Parathyroid adenoma (tissue), 2 donors: ENCODE measurements at regions not wholly inside any gene's neighbourhood (a gene's known extent, or its start where the extent isn't known, plus 50 kb on each side); places are given as distances from the start of the nearest gene placed in this dataset.

Experiments used
- H2AFZ ChIP-seq: fragments of 300-600 bp; sonication (generic); one replicate; pipeline ENCODE4 v1.7.0; 2017; ENCODE audit warnings: antibody characterized with exemption, mild to moderate bottlenecking
- H3K27ac ChIP-seq: fragments of 300-600 bp; sonication (generic); one replicate; pipeline ENCODE4 v1.7.0; 2017
- H3K27me3 ChIP-seq: fragments of 300-600 bp; sonication (generic); one replicate; pipeline ENCODE4 v1.7.0; 2017; ENCODE audit warnings: low read length; ENCODE audit not compliant: control insufficient read depth, insufficient read depth
- H3K36me3 ChIP-seq: fragments of 300-600 bp; sonication (generic); one replicate; pipeline ENCODE4 v1.7.0; 2017; ENCODE audit warnings: low read length; ENCODE audit not compliant: control insufficient read depth, insufficient read depth
- H3K4me1 ChIP-seq: fragments of 300-600 bp; sonication (generic); one replicate; pipeline ENCODE4 v1.7.0; 2017; ENCODE audit warnings: control low read depth
- H3K4me2 ChIP-seq: fragments of 300-600 bp; sonication (generic); one replicate; pipeline ENCODE4 v1.7.0; 2017; ENCODE audit warnings: low read length
- H3K4me3 ChIP-seq: fragments of 300-600 bp; sonication (generic); one replicate; pipeline ENCODE4 v1.7.0; 2017; ENCODE audit warnings: low read depth, low read length
- H3K79me2 ChIP-seq: fragments of 300-600 bp; sonication (generic); one replicate; pipeline ENCODE4 v1.7.0; 2017; ENCODE audit warnings: control low read depth
- H3K9ac ChIP-seq: fragments of 300-600 bp; sonication (generic); one replicate; pipeline ENCODE4 v1.7.0; 2017; ENCODE audit warnings: mild to moderate bottlenecking
- H3K9me3 ChIP-seq: fragments of 300-600 bp; sonication (generic); one replicate; pipeline ENCODE4 v1.7.0; 2017; ENCODE audit warnings: low read length; ENCODE audit not compliant: control insufficient read depth
- TF ChIP-seq, protein P1 (sequence below): fragments of 300-600 bp; sonication (generic); IDR thresholded peaks from one replicate; pipeline ENCODE4 v1.7.0; 2017; ENCODE audit warnings: antibody characterized with exemption, mild to moderate bottlenecking
- donor health status: primary hyperparathyroidism.

DNA sequence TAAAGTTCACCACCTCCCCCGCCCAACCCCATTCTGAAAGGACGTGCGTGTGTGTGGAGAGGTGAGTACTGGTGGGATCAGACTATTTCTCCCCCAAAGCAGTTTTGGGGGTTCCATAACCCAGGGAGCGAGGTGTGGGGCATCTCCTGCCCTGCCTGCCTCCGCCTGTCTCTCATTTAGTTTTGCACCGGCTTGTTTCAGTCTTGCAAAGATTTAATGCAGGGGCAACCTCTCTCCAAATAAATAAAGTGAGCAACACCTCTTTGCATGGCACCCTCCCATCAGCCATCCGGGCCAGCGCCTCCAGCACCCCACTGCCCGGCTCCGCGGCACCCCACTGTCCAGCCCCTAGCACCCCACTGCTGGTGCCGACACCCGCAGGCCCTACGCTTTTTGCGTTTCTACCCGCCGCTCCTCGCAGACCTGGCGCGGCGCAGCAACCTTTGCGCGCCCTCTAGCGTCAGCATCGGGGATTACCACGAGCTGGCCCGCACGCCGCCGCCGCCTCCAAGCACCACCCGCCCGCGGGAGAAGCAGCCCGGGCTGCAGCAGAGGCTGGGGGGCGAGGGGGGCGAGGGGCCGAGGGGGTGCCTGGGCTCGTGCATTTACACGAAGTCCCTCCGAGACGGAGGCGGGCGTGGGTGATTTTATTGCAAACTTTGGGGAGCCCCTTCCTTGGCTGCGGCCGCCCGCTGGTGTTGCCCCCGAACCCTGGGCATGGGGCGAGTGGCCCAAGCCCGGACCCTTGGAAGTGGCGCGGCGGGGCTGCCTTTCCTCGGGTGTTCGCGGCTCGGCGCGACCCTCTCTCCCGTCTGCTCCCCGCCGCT is 55.8 kb upstream of the VRK1 start:
- no peaks in the 10 kb centered on the region for H3K79me2 ChIP-seq
- H3K4me3 ChIP-seq = peak overlapping the region; percentile 15
- TF ChIP-seq, protein P1, sequence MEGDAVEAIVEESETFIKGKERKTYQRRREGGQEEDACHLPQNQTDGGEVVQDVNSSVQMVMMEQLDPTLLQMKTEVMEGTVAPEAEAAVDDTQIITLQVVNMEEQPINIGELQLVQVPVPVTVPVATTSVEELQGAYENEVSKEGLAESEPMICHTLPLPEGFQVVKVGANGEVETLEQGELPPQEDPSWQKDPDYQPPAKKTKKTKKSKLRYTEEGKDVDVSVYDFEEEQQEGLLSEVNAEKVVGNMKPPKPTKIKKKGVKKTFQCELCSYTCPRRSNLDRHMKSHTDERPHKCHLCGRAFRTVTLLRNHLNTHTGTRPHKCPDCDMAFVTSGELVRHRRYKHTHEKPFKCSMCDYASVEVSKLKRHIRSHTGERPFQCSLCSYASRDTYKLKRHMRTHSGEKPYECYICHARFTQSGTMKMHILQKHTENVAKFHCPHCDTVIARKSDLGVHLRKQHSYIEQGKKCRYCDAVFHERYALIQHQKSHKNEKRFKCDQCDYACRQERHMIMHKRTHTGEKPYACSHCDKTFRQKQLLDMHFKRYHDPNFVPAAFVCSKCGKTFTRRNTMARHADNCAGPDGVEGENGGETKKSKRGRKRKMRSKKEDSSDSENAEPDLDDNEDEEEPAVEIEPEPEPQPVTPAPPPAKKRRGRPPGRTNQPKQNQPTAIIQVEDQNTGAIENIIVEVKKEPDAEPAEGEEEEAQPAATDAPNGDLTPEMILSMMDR = peak; percentile 94
- H3K9ac ChIP-seq = no peak overlapping the region
- H3K27ac ChIP-seq = no peak overlapping the region
- H3K27me3 ChIP-seq = no peaks in the 10 kb centered on the region
- no peaks in the 10 kb centered on the region for H3K36me3 ChIP-seq
- H2AFZ ChIP-seq = peak overlapping the region; percentile 67
- H3K4me2 ChIP-seq = peak overlapping the region; percentile 71
- H3K9me3 ChIP-seq = no peaks in the 10 kb centered on the region
- peaks cover 3% of the 10 kb centered on the region for H3K4me1 ChIP-seq

DNA sequence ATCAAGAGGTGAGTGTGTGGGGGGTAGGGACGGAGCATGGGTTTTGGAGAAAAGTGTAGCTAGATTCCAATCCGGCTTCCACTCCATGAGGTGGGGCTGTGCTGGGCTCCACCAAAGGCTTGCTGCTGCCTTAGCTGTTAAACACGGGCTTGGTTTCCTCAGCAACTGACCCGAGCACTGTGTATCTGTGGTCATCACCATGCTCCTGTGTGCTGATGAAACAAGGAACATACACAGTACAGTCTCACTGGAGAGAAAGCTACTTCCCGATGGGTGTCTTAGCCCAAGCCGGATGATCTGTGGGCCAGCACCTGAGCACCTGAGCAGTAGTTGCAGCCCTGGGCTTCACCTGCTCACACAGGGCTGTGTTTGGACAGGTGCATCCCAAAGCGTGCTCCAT is 52.9 kb upstream of the VRK1 start:
- H3K9ac ChIP-seq = no peak overlapping the region
- no peak overlapping the region for H2AFZ ChIP-seq
- H3K27ac ChIP-seq = no peak overlapping the region
- no peaks in the 10 kb centered on the region for H3K27me3 ChIP-seq
- peaks cover 3% of the 10 kb centered on the region for H3K4me1 ChIP-seq
- no peaks in the 10 kb centered on the region for H3K9me3 ChIP-seq
- no peaks in the 10 kb centered on the region for H3K79me2 ChIP-seq
- no peak overlapping the region for H3K4me2 ChIP-seq
- TF ChIP-seq, protein P1 = no peak
- H3K4me3 ChIP-seq = no peak overlapping the region
- no peaks in the 10 kb centered on the region for H3K36me3 ChIP-seq

DNA sequence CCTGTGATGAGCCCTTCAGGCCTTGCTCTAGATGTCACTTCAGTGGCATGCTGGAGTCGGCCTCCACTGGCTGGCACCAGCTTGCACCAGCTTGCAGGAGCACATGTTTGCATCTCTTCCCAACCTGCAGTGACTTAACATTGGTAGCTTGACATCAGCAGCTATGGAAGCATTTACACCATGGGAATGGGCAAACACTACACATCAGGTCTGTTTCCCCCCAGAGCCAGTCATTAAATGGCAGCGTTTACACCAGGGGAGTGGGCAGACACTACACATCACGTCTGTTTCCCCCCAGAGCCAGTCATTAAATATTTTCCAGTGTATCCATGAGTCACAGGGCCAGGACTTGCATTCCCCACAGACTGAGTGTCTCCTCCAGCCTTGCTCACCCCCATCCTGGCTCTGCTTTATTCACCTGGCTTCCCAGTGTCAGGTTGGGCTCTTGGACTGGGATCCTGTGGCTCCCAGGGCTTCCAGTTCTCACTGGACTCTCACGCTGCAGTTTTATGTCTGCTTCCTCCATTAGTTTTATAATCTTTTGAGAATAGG is 51.6 kb upstream of the VRK1 start:
- Histone ChIP-seq H3K27ac (no peak overlapping the region), H3K4me2 (no peak overlapping the region), H3K9ac (no peak overlapping the region), H2AFZ (no peak overlapping the region), H3K4me3 (no peak overlapping the region), H3K4me1 (peaks cover 3% of the 10 kb centered on the region), H3K79me2 (no peaks in the 10 kb centered on the region), H3K27me3 (no peaks in the 10 kb centered on the region), H3K9me3 (no peaks in the 10 kb centered on the region), H3K36me3 (no peaks in the 10 kb centered on the region)
- TF ChIP-seq, protein P1 = no peak

DNA sequence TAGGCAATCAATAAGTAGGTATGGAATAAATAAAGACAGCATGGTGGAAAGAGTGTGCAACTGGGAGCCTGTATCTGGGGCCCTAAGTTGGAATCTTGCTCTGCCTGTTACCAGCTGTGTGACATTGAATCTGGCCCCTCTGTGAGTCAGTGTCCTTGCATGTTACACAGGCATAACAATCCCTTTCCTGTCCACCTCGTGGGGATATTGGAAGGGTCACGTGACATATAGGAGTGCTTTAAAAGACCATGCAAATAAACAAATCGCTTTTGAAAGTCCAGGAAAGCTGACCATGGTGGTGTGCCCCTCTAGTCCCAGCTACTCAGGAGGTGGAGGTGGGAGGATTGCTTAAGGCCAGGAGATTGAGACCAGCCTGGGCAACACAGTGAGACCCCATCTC is 51.1 kb upstream of the VRK1 start:
- Histone ChIP-seq H3K4me2 (no peak overlapping the region), H3K27me3 (no peaks in the 10 kb centered on the region), H2AFZ (no peak overlapping the region), H3K9ac (no peak overlapping the region), H3K4me3 (no peak overlapping the region), H3K27ac (no peak overlapping the region), H3K79me2 (no peaks in the 10 kb centered on the region), H3K4me1 (peaks cover 3% of the 10 kb centered on the region), H3K36me3 (no peaks in the 10 kb centered on the region), H3K9me3 (no peaks in the 10 kb centered on the region)
- TF ChIP-seq, protein P1 = no peak
